Vagina (tissue), 2 donors: ENCODE measurements at regions not wholly inside any gene's neighbourhood (a gene's known extent, or its start where the extent isn't known, plus 50 kb on each side); places are given as distances from the start of the nearest gene placed in this dataset.

ENCODE experiments used
- DNase-seq, 2 donors: peaks; one replicate each; pipeline ENCODE4 v3.0.0-alpha.2; 2017; ENCODE audit errors: extremely low spot score in 2 of 2
- H3K27ac ChIP-seq: fragments of 200-600 bp; sonication (generic); one replicate; pipeline ENCODE4 v1.5.1; 2019
- H3K27me3 ChIP-seq: fragments of 200-600 bp; sonication (generic); one replicate; pipeline ENCODE4 v1.5.1; 2019
- H3K36me3 ChIP-seq, 2 donors: fragments of 200-600 bp; sonication (generic); one replicate each; pipeline ENCODE4 v1.5.1; 2017 to 2019
- H3K4me1 ChIP-seq: fragments of 200-600 bp; sonication (generic); one replicate; pipeline ENCODE4 v1.5.1; 2019
- H3K4me3 ChIP-seq, 2 donors: fragments of 200-600 bp; sonication (generic); 1 replicate in 1 of 2; 2 replicates in 1 of 2; pipeline ENCODE4 v1.5.1; 2016 to 2019
- H3K9me3 ChIP-seq: fragments of 200-600 bp; sonication (generic); one replicate; pipeline ENCODE4 v1.5.1; 2019
- CTCF ChIP-seq, 3 experiments: fragments of 450-650 bp in 2 of 3; fragments of 200-600 bp in 1 of 3; sonication (generic) in 1 of 3; IDR thresholded peaks; one replicate each; pipeline ENCODE4 v1.5.1; 2017 to 2019; ENCODE audit warnings: antibody characterized with exemption in 3 of 3, mild to moderate bottlenecking in 2 of 3, moderate library complexity in 2 of 3
- POLR2A ChIP-seq, 2 donors: fragments of 450-650 bp; IDR thresholded peaks; one replicate each; pipeline ENCODE4 v1.6.1; 2017; ENCODE audit warnings: antibody characterized with exemption in 2 of 2, mild to moderate bottlenecking in 2 of 2, moderate library complexity in 2 of 2
- POLR2AphosphoS5 ChIP-seq, 2 donors: sonication (generic); formaldehyde crosslinking; IDR thresholded peaks; one replicate each; pipeline ENCODE4 v1.9.0; 2017; ENCODE audit warnings: antibody characterized with exemption in 2 of 2, mild to moderate bottlenecking in 2 of 2, low read depth in 1 of 2; ENCODE audit not compliant: insufficient read depth in 1 of 2
- intact Hi-C: fragments of 100-400 bp; cut with DNase I; formaldehyde crosslinking; loops from one replicate; pipeline ENCODE4 v1.15.1; 2023

- TF ChIP-seq CTCF (IDR thresholded peaks at IDR 0.05) (no peak), POLR2A (IDR thresholded peaks at IDR 0.05) (no peak), POLR2AphosphoS5 (IDR thresholded peaks at IDR 0.05; ENCODE audit: insufficient read depth in 1 of 2, low read depth in 1 of 2) (no peak)
- no peak overlapping the region for H3K4me3 ChIP-seq
- no peak for DNase-seq
- H3K27ac ChIP-seq, result no peak overlapping the region
- intact Hi-C loops, result no loop called here
- H3K9me3 ChIP-seq, result no peaks in the 10 kb centered on the region
- no peaks in the 10 kb centered on the region for H3K4me1 ChIP-seq
- no peaks in the 10 kb centered on the region for H3K27me3 ChIP-seq
- no peaks in the 10 kb centered on the region for H3K36me3 ChIP-seq
Observed at GRCh38 chr3:22239011-22239410, 488.0 kb upstream of the ZNF385D start.

DNA sequence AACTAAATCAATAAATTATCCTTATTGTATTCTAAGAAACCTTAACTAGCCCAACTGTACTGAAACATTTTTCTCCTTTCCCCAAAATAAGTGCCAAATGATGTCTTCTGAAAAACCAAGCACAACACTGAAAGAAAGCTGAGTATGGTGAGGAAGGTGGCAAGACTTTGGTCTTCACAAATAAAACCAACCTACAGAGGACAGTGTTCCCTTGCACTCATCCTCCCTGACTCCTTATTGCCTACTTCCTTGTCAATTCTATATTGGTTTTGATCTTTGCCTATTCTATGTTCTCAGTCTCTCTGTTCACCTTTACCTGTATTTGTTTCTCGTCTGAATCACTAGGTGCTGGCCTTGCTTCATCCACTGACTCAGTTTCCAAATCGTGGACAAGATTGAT, 490.1 kb upstream of the ZNF385D start:
- Histone ChIP-seq H3K36me3 (no peaks in the 10 kb centered on the region), H3K27ac (no peak overlapping the region), H3K27me3 (no peaks in the 10 kb centered on the region), H3K4me3 (no peak overlapping the region), H3K4me1 (no peaks in the 10 kb centered on the region), H3K9me3 (no peaks in the 10 kb centered on the region)
- TF ChIP-seq CTCF (IDR thresholded peaks at IDR 0.05) (no peak), POLR2AphosphoS5 (IDR thresholded peaks at IDR 0.05; ENCODE audit: insufficient read depth in 1 of 2, low read depth in 1 of 2) (no peak), POLR2A (IDR thresholded peaks at IDR 0.05) (no peak)
- intact Hi-C loops, result no loop called here
- DNase-seq, result no peak

GRCh38 chr3:22244761-22245521, 493.9 kb upstream of the ZNF385D start:
- Histone ChIP-seq H3K36me3 (no peaks in the 10 kb centered on the region), H3K27me3 (no peaks in the 10 kb centered on the region), H3K4me1 (no peaks in the 10 kb centered on the region), H3K27ac (no peak overlapping the region), H3K4me3 (no peak overlapping the region), H3K9me3 (no peaks in the 10 kb centered on the region)
- intact Hi-C loops, result no loop called here
- TF ChIP-seq POLR2AphosphoS5 (IDR thresholded peaks at IDR 0.05; ENCODE audit: insufficient read depth in 1 of 2, low read depth in 1 of 2) (no peak), CTCF (IDR thresholded peaks at IDR 0.05) (no peak), POLR2A (IDR thresholded peaks at IDR 0.05) (no peak)
- DNase-seq, result no peak

DNA sequence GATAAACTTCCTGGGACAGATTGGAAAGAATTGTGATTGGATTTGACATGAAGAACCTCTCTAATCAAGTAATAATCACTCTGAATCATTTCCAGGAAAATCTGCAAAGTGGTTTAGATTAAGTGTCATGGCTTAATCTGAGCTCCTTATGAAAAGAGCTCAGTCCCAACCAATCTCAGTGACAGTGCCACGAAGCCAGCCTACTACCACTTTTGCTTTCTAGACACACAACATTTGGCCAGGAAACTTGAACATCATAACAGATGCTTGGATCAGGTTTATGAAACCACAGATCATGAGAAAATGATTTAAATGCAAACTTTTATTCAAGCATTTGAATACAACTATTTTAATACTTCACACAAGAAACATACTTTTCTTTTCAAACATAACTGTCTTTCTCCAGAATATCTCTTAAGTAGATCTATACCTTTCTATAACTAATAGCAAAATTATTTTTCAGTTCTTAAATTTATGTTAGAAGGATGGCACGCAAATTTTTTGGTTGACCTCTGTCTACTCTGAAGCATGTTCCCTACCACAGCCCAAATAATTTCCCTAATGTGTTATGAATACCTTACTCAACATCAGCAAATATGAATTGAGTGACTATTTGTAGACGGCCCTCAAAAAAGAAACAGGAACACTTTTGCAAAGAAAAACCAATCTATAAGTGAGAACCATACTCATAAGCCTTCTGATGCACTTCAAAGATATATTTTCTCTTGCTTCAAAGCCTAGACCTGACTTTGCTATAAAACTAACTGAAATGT, 495.0 kb upstream of the ZNF385D start:
- H3K36me3 ChIP-seq, result no peaks in the 10 kb centered on the region
- H3K4me3 ChIP-seq, result no peak overlapping the region
- no peaks in the 10 kb centered on the region for H3K27me3 ChIP-seq
- no peaks in the 10 kb centered on the region for H3K4me1 ChIP-seq
- TF ChIP-seq POLR2A (IDR thresholded peaks at IDR 0.05) (no peak), POLR2AphosphoS5 (IDR thresholded peaks at IDR 0.05; ENCODE audit: insufficient read depth in 1 of 2, low read depth in 1 of 2) (no peak), CTCF (IDR thresholded peaks at IDR 0.05) (no peak)
- no peak for DNase-seq
- intact Hi-C loops, result no loop called here
- H3K27ac ChIP-seq, result no peak overlapping the region
- H3K9me3 ChIP-seq, result no peaks in the 10 kb centered on the region

GRCh38 chr3:22249658-22250057, 498.6 kb upstream of the ZNF385D start:
- DNase-seq, result no peak
- Histone ChIP-seq H3K9me3 (no peaks in the 10 kb centered on the region), H3K4me3 (no peak overlapping the region), H3K27ac (no peak overlapping the region), H3K36me3 (no peaks in the 10 kb centered on the region), H3K27me3 (no peaks in the 10 kb centered on the region), H3K4me1 (no peaks in the 10 kb centered on the region)
- TF ChIP-seq POLR2A (IDR thresholded peaks at IDR 0.05) (no peak), POLR2AphosphoS5 (IDR thresholded peaks at IDR 0.05; ENCODE audit: insufficient read depth in 1 of 2, low read depth in 1 of 2) (no peak), CTCF (IDR thresholded peaks at IDR 0.05) (no peak)
- intact Hi-C loops, result no loop called here
